ENCODE measurements at regions not wholly inside any gene's neighbourhood (a gene's known extent, or its start where the extent isn't known, plus 50 kb on each side); places are given as distances from the start of the nearest gene placed in this dataset.
A peak's percentile ranks its signal among the peaks of the same experiment; 100 is the strongest.
"Not testable (repeated sequence)": the region's sequence is repeated elsewhere in the genome, so short reads cannot be mapped to it uniquely, and the experiment has no call there.

DNA sequence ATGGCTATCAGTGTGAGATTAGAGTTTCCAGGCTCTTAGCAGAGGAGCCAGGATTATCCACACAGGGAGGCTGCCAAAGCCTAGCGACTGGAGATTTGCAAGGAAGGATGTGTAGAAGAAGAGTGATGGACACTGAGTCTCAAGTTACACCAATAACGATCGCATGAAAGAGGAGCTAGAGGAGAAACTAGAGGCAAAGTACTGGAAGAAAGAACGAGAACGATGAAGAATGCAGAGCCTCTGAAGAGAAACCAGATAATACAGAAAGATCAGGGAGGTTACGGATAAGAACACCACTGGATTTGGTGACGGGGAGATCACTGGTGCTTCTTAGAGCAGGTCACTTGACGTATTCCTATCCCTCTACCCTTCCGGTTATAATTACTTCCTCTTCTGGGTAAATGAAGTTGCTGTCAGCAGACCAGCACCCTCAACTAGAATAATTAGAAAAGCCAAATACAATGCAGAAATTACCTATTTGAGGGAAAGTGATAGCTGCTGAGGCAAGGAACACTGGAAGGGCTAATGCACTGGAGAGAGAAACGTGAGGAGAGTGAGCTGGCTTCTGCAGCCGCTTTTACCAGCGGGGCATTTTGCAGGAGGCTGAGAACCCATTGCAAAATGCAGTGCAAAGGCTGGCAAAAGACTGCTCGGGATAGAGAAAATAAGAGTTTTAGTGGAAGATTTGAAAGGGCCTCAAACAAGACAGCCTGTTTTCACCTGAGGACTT, 93.1 kb upstream of the HIF1A start:
- no peak for DNase-seq (ENCODE audit: low read depth)

GRCh38 chr14:61602733-61603077, 92.6 kb upstream of the HIF1A start:
- DNase-seq (ENCODE audit: low read depth): no peak

- no peak for DNase-seq (ENCODE audit: low read depth)
These were observed 91.6 kb upstream of the HIF1A start for GRCh38 chr14:61603736-61604135.

DNA sequence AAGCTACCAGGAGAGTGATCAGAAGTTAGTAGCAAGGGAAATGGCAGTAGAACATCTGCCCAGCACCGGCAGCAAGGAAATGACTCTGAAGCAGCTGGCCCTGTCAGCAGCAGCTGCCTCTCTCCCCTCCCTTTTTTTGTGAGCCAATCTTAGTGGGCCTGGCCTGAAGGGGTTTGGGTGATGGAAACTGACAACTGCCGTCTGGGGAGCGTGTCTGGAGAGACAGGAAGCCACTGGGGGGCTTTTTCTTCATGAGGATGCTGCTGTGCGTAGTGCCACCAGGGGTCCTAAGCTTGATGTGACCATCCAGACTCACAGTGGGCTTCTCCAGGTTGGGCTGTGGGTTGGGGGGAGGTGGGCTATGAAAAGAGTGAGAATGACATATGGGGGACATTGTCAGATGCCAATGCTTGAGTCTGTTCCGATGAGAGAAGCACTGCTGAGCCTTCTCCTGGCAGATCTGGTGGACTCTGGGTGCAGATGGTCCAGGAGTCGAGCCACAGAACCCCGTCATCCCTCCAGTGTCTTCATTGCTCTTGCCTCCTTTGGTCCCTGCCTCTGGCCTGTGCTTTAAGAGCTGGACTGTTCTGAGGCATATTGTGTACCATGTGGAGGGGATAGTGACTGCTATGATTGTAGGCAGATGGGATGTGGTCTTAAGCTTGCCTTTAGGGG, 87.6 kb upstream of the HIF1A start:
- no peak for DNase-seq (ENCODE audit: low read depth)

DNA sequence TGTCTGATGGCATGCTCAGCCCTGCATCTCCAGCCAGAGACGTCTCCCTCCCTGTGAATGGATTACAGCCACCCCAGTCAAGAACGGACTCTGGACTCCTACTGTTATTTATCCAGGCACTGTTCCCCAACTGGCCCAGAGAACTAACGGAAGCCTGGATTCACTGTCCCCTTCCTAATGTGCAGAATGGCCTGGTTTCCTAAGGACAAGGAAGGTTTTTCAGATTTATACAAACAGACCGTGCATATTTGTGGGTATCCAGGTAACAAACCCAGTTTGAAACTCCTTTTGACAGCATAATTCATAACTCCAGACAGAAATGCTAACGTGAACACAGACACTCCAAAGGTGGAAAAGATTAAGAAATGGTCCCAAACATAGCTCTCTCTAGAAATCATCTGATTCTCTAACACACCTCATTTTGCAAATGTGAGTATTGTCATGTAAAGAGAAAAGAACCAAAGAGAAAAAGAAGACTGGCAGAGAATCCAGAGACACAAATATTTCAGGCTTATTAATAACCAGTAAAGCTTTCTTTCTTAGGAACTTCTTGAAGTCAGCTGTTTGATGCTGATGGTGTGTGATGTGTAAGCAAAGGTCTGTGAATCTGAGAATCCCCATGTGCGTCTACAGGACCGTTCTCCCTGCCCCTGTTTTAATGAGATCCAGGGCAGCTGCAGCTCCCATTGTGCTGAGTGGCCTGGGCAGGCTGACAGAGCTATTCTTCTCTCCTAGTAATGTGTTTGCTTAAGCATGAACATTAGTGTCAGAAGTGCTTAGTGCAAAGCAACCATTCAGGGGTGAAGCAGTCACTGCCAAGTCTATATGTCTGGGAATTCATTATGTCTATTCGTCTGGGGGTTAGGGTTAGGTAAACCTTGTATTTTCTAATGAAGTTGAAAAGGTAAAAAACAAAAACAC, 86.8 kb upstream of the HIF1A start:
- DNase-seq (ENCODE audit: low read depth): no peak

DNA sequence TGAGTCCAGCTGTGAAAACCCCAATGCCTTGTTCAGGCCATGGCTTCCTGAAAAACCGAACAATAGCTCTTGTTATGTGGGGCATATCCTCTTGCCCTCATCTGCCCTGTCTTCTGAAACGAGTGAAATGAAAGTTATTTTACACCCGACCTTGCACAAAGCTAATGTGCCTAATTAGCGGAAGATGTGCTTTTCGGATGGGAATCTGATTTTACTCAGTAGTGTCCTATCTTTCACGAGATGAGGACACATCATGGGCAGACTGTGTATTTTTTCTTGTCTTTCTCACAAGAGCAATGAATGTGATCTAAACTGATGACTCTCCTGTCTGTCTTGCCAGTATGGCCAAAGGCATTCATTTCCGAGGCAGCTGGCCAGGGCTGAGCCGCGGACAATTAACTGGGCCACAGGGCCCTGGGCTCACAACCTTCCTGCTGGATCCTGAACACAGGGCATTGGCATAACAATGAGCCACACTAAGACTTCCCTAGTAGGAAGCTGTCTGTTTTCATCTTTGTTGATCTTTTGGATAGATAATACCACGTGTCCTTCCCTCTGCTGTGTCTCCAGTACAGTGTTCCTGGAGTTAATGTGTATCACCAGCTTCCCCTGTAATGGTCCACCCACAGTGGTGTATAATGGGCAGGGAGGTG, 86.0 kb upstream of the HIF1A start:
- no peak for DNase-seq (ENCODE audit: low read depth)

DNA sequence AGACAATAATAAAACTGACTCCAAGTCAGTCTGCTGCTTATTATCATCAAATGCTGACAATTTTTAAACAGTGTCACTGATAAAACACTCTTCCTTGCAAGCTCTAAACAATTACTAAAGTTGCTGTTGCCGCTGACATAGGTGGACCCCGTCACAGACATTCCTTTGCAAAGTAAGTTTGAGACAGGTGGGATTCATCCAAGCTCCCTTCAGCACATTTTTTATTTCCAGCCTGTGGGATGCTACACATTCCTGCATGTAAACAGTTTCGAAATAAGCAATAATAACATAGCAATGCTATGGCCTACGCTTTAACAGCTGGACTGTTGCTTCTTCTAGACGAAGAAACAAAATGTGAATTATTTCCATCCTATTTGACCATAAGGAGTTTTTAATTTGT, 85.4 kb upstream of the HIF1A start:
- no peak for DNase-seq (ENCODE audit: low read depth)

DNA sequence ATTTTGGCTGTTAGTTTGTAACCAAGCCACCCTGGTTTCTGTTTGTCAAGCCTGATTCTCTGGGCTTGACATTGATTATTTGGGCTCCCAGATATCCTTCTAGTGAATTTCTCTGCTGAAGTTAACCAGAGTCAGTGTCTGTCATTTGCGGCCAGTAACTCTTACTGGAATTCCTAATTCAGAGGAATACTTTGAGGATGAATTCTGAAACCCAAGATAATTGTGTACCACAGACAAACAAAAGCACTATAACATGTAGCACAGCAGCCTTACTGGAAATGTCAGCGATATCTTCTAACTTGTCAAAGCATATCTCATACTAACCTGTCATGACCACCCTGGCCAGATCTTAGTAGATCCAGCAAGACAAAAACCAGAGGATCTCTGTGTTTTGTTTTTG, 84.4 kb upstream of the HIF1A start:
- no peak for DNase-seq (ENCODE audit: low read depth)

DNA sequence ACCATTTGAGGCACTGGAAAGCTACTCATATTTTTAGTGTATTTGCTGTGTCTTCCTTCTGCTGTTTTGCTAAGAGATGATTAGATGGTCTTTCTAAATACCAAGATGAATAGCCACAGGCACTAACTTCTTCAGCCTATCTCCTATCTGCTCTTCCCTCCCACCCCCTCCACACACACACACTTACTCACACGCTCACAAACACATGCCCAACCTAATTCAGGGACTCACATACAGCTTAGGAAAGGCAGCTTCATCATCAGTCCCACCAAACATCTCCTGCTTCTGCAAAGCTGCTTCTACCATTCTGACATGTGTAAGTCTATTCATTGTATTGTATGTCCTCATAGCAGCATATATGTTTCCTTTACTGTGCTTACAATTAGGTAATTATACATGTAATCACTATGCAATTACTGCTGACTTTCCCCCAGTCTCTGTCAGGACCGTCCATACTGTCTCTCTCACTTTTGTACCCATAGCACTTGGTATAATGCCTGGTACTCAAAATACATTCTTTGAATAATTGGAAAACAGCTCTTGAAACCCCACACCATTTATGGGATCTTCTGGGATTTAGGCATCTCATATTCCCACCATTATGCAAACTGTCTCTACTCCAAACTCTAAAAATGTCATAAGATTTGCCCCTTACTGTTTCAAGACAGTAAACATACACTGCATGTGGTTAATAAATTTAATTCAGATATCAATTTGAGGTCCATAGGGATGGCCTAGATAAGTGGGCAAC, 83.3 kb upstream of the HIF1A start:
- no peak for DNase-seq (ENCODE audit: low read depth)

- DNase-seq (ENCODE audit: low read depth): not testable (repeated sequence)
These were observed 82.3 kb upstream of the HIF1A start for GRCh38 chr14:61613006-61613405.

DNA sequence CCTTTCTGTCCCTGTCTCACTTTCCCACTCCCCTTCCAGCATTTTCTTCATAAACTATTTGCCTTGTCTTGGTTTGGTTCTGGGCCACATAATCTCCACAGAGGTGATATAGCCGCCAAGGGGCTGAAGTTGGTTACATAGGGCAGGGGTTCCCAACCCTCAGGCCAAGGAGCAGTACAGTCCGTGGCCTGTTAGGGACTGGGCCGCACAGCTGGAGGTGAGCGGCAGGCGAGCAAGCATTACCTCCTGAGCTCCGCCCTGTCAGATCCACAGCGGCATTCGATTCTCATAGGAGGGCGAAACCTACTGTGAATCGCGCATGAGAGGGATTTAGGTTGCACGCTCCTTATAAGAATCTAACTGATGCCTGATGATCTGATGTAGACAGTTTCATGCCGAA, 80.6 kb upstream of the HIF1A start:
- no peak for DNase-seq (ENCODE audit: low read depth)

GRCh38 chr14:61615743-61616523, 79.4 kb upstream of the HIF1A start:
- no peak for DNase-seq (ENCODE audit: low read depth)

- no peak for DNase-seq (ENCODE audit: low read depth)
These were observed 78.7 kb upstream of the HIF1A start for GRCh38 chr14:61616524-61617185.

- DNase-seq (ENCODE audit: low read depth): no peak
These were observed 76.9 kb upstream of the HIF1A start for GRCh38 chr14:61618448-61618847.

GRCh38 chr14:61619494-61619893, 75.8 kb upstream of the HIF1A start:
- DNase-seq (ENCODE audit: low read depth): no peak

GRCh38 chr14:61620130-61620946, 75.0 kb upstream of the HIF1A start:
- DNase-seq (ENCODE audit: low read depth): peak; percentile 91

DNA sequence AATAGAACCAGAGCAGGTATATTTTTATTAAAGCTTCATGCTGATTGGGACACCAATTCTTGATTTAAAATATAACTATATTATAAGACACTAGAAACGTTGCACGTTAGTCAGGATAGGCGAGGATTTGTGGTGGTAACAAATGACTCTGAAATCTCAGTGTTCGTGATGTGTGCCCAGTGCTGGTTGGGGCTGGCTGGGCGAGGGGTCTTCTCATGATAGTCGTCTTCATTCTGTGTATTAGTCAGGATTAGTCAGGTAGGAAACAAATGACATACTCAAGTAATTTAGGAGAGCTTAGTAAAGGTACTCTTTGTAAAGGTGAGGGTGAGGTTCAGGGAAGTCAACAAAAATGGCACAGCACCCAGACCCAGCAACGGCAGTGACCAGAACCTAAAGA, 73.9 kb upstream of the HIF1A start:
- DNase-seq (ENCODE audit: low read depth): no peak

DNA sequence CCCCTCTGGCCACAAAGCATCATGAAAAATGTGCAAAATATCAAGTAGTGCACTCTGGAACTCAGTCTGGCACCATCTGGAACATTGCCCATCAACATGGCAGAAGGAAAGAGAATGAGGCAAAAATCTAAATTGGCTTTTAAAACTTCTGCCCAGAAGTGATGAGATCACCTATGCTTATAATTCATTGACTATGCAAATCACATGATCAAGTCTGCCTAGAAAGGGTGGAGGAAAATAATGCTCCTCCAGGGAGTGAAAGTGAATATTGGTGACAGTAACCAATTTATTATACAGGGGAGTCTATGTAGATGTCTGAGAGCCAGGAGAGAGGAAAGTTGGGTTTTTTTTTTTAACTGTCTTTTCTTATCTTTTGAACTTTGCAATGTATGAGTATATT, 73.3 kb upstream of the HIF1A start:
- DNase-seq (ENCODE audit: low read depth): no peak

- no peak for DNase-seq (ENCODE audit: low read depth)
These were observed 71.4 kb upstream of the HIF1A start for GRCh38 chr14:61623927-61624326.
